K562 (cell line): ENCODE measurements at regions not wholly inside any gene's neighbourhood (a gene's known extent, or its start where the extent isn't known, plus 50 kb on each side); places are given as distances from the start of the nearest gene placed in this dataset.

Experiments used
- ATAC-seq: fragments of 200-7000 bp; cut with Tn5 transposase; 3 replicates; pipeline ENCODE4 v1.9.1; 2020; ENCODE audit warnings: moderate library complexity
- BruUV-seq: library from RNA; stranded (reverse); fragments of 400-500 nt; replicated peaks from 2 replicates; lab custom pipeline; 2021; lab: Mats Ljungman, UMichigan
- CTCF ChIA-PET: fragments of 300-600 bp; formaldehyde crosslinking; extraction: SDS; loops from one replicate; lab custom pipeline; 2021; ENCODE audit warnings: low intra/inter-chr PET ratio; lab: Yijun Ruan, JAX
- POLR2A ChIA-PET: fragments of 300-600, 350-650 bp; sonication (Branson Sonifier 250); formaldehyde crosslinking; extraction: SDS; loops from one replicate; lab custom pipeline; 2021; ENCODE audit warnings: antibody characterized with exemption, inconsistent platforms; lab: Yijun Ruan, JAX
- DNase-seq, 4 experiments: peaks; one replicate each; pipeline versions ENCODE4 v3.0.0 to v3.0.0-alpha.2; 2011 to 2018; ENCODE audit warnings: low spot score in 3 of 4, mixed read lengths in 3 of 4; ENCODE audit errors: extremely low read depth in 1 of 4
- FAIRE-seq: peaks from 2 replicates; lab custom pipeline; 2011; peaks lifted over from hg19 to GRCh38; lab: Jason Lieb, UNC
- H2AFZ ChIP-seq: 2 replicates; pipeline ENCODE4 v1.6.0; 2011; ENCODE audit warnings: low read depth, low read length, control low read depth, inconsistent platforms
- H3K27ac ChIP-seq: fragments of 200-600 bp; 3 replicates; pipeline ENCODE4 v1.8.0; 2011; ENCODE audit warnings: low read depth, mild to moderate bottlenecking, control low read depth, inconsistent platforms, low read length, moderate library complexity, mixed read lengths; ENCODE audit errors: extremely low read depth
- H3K27me3 ChIP-seq, 2 experiments: fragments of 300-600 bp in 1 of 2; 2 replicates in 1 of 2; 3 replicates in 1 of 2; pipeline versions ENCODE4 v1.6.0 to v1.8.0; 2011; ENCODE audit warnings: inconsistent platforms in 2 of 2, low read length in 2 of 2, mild to moderate bottlenecking in 1 of 2, mixed read lengths in 1 of 2, moderate library complexity in 1 of 2; ENCODE audit not compliant: control insufficient read depth in 2 of 2, insufficient read depth in 2 of 2
- H3K36me3 ChIP-seq: fragments of 300-600 bp; 3 replicates; pipeline ENCODE4 v1.8.0; 2011; ENCODE audit warnings: mild to moderate bottlenecking, low read length, inconsistent platforms; ENCODE audit not compliant: control insufficient read depth, insufficient read depth
- H3K4me1 ChIP-seq, 2 experiments: fragments of 200-600 bp in 1 of 2; replicated peaks in 1 of 2; 2 replicates in 1 of 2; 3 replicates in 1 of 2; pipeline versions ENCODE4 v1.5.1 to v1.8.0; 2011; ENCODE audit warnings: inconsistent platforms in 2 of 2, low read length in 2 of 2, mild to moderate bottlenecking in 1 of 2, mixed read lengths in 1 of 2, moderate library complexity in 1 of 2; ENCODE audit not compliant: control insufficient read depth in 2 of 2, insufficient read depth in 2 of 2
- H3K4me2 ChIP-seq: 2 replicates; pipeline ENCODE4 v1.6.1; 2011; ENCODE audit warnings: low read length, control low read depth, inconsistent platforms, mixed read lengths; ENCODE audit not compliant: insufficient read depth
- H3K4me3 ChIP-seq: fragments of 200-600 bp; sonication (generic), shearing (Covaris generic); 2 replicates; pipeline ENCODE4 v1.5.1; 2016; ENCODE audit warnings: control low read depth, inconsistent platforms
- H3K79me2 ChIP-seq: fragments of 200-600 bp; 3 replicates; pipeline ENCODE4 v1.8.0; 2011; ENCODE audit warnings: low read length, inconsistent platforms; ENCODE audit not compliant: control insufficient read depth, insufficient read depth
- H3K9ac ChIP-seq, 2 experiments: 2 replicates each; pipeline versions ENCODE4 v1.6.0 to v1.6.1; 2011; ENCODE audit warnings: low read depth in 2 of 2, low read length in 2 of 2, control low read depth in 1 of 2, inconsistent platforms in 1 of 2, mild to moderate bottlenecking in 1 of 2, mixed read lengths in 1 of 2; ENCODE audit not compliant: insufficient read depth in 1 of 2
- H3K9me1 ChIP-seq: one replicate; pipeline ENCODE4 v1.6.0; 2011; ENCODE audit warnings: inconsistent platforms, mild to moderate bottlenecking, low read length, moderate library complexity; ENCODE audit not compliant: control insufficient read depth, insufficient read depth
- H3K9me3 ChIP-seq: replicated peaks from 2 replicates; pipeline ENCODE4 v1.5.1; 2011; ENCODE audit warnings: low read depth, low read length, inconsistent platforms; ENCODE audit not compliant: control insufficient read depth, insufficient read depth
- H4K20me1 ChIP-seq: replicated peaks from 2 replicates; pipeline ENCODE4 v1.6.1; 2011; ENCODE audit warnings: low read length, inconsistent platforms, mixed read lengths; ENCODE audit not compliant: control insufficient read depth, insufficient read depth
- DLX4 ChIP-seq: fragments of 250-450 bp; sonication (Bioruptor Pico); IDR thresholded peaks from 2 replicates; pipeline ENCODE4 v1.6.1; 2021; ENCODE audit warnings: mild to moderate bottlenecking
- DPF2 ChIP-seq: fragments of 450-650 bp; IDR thresholded peaks from 2 replicates; pipeline ENCODE4 v1.6.1; 2016
- E4F1 ChIP-seq: fragments of 250-450 bp; sonication (Bioruptor Pico); IDR thresholded peaks from 2 replicates; pipeline ENCODE4 v1.5.0; 2021; ENCODE audit warnings: mild to moderate bottlenecking, borderline replicate concordance
- IRF2 ChIP-seq: sonication (generic); formaldehyde crosslinking; IDR thresholded peaks from 2 replicates; pipeline ENCODE4 v1.8.1; 2022; ENCODE audit warnings: mild to moderate bottlenecking, missing genetic modification reagents
- KAT2B ChIP-seq: IDR thresholded peaks from one replicate; pipeline ENCODE4 v1.6.1; 2012; ENCODE audit warnings: low read depth, mild to moderate bottlenecking, control low read depth, inconsistent platforms, low read length, moderate library complexity
- KDM1A ChIP-seq, 2 experiments: fragments of 450-650 bp; IDR thresholded peaks; 2 replicates each; pipeline ENCODE4 v1.6.1; 2016; ENCODE audit warnings: mild to moderate bottlenecking in 2 of 2
- NCOA6 ChIP-seq: fragments of 450-650 bp; IDR thresholded peaks from 2 replicates; pipeline ENCODE4 v1.6.1; 2017; ENCODE audit warnings: mild to moderate bottlenecking
- NFRKB ChIP-seq: fragments of 450-650 bp; IDR thresholded peaks from 2 replicates; pipeline ENCODE4 v1.6.1; 2016; ENCODE audit warnings: low read depth
- POLR3A ChIP-seq: IDR thresholded peaks from 2 replicates; pipeline ENCODE4 v1.6.1; 2011; ENCODE audit warnings: borderline replicate concordance, mild to moderate bottlenecking, moderate library complexity; ENCODE audit not compliant: insufficient read length, insufficient read depth; ENCODE audit errors: extremely low read depth
- SMARCC2 ChIP-seq: fragments of 450-650 bp; IDR thresholded peaks from 2 replicates; pipeline ENCODE4 v1.6.1; 2017; ENCODE audit warnings: antibody characterized with exemption, moderate library complexity, mild to moderate bottlenecking, low read depth
- SP2 ChIP-seq: IDR thresholded peaks from 2 replicates; pipeline ENCODE4 v1.6.1; 2011; ENCODE audit warnings: mild to moderate bottlenecking, low read depth, low read length, moderate library complexity; ENCODE audit not compliant: poor library complexity, severe bottlenecking; ENCODE audit errors: extremely low read depth
- TEAD1 ChIP-seq, 2 experiments: fragments of 450-650 bp in 1 of 2; sonication (generic) in 1 of 2; formaldehyde crosslinking; IDR thresholded peaks; 2 replicates each; pipeline versions ENCODE4 v1.4.0 to v1.8.0; 2020 to 2022; ENCODE audit warnings: mild to moderate bottlenecking in 2 of 2, missing genetic modification reagents in 1 of 2
- TEAD2 ChIP-seq: fragments of 450-650 bp; IDR thresholded peaks from 2 replicates; pipeline ENCODE4 v1.6.1; 2016; ENCODE audit warnings: missing genetic modification characterization, control low read depth, missing compliant biosample characterization
- ZNF41 ChIP-seq: fragments of 250-450 bp; sonication (Bioruptor Pico); conservative IDR thresholded peaks from 2 replicates; pipeline ENCODE4 v1.4.0; 2020; ENCODE audit warnings: mild to moderate bottlenecking
- WGBS: fragments of 100-300 bp; shearing (Covaris generic); methylation state at CpG from one replicate; pipeline ENCODE4 v1.1.6; 2016; ENCODE audit warnings: low coverage, mixed read lengths; ENCODE audit not compliant: insufficient coverage; ENCODE audit errors: missing lambda C conversion rate; 5-methylcytosine and 5-hydroxymethylcytosine counted together
- in situ Hi-C: fragments of 300-500 bp; cut with MboI; formaldehyde crosslinking; loops from 4 replicates; pipeline ENCODE4 v1.15.0; 2018; ENCODE audit warnings: inconsistent platforms, mixed read lengths
- intact Hi-C: fragments of 100-400 bp; cut with micrococcal nuclease; formaldehyde crosslinking; loops from 2 replicates; pipeline ENCODE4 v1.14.2; 2022
- TF ChIP-seq, protein P1 (sequence below): fragments of 250-450 bp; sonication (Bioruptor Pico); IDR thresholded peaks from 2 replicates; pipeline ENCODE4 v1.5.0; 2020; ENCODE audit warnings: mild to moderate bottlenecking

DNA sequence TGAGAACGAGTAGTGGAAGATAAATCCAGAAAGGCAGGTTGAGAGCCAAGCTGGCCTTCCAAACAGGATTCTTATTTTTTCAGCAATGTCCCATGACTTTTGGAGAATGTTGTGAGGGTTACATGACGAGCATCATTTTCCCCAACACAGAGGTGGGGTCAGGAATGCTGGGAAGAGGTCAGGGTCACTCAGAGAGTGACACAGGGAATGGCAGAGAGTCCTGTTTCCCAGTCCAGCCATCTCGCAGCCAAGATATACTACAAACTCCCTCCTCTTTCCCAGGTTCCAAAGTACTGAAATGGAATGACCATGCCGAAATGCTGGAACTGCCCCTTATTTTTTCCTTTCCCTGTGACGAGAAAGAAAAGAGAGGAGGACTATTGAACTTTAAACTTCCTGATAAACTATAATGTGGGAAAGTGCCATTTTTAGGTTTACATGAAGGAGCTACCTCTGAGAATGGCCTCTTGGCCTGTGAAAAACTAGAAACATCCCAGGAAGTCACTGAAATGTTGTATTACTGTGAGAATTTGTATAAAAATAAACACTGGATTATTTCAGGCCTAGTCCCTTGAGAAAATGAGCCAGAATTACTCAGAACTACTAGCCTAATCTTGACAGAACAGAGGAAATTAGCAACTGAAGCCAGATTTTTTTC is 420.4 kb downstream of the CETN3 start:
- Histone ChIP-seq H3K79me2 (no peaks in the 10 kb centered on the region), H3K27me3 (no peaks in the 10 kb centered on the region), H3K9me1 (no peaks in the 10 kb centered on the region), H4K20me1 (no peaks in the 10 kb centered on the region), H2AFZ (no peak overlapping the region), H3K4me1 (no peaks in the 10 kb centered on the region), H3K36me3 (no peaks in the 10 kb centered on the region), H3K9me3 (no peaks in the 10 kb centered on the region), H3K4me2 (no peak overlapping the region), H3K27ac (no peak overlapping the region), H3K4me3 (no peak overlapping the region), H3K9ac (no peak overlapping the region)
- intact Hi-C loops: no loop called here
- ATAC-seq (no peak), FAIRE-seq (no peak), DNase-seq (no peak)
- in situ Hi-C loops: no loop called here
- TF ChIP-seq KDM1A (IDR thresholded peaks at IDR 0.05) (no peak), SMARCC2 (no peak), NFRKB (no peak), ZNF41 (CRISPR knock-in tag) (no peak), E4F1 (CRISPR knock-in tag) (no peak), IRF2 (CRISPR knock-in tag) (no peak), TEAD1 (CRISPR knock-in tag; IDR thresholded peaks at IDR 0.05) (no peak), DLX4 (CRISPR knock-in tag) (no peak), POLR3A (no peak), SP2 (no peak), NCOA6 (no peak), DPF2 (no peak), TEAD2 (tag) (no peak), KAT2B (no peak)
- TF ChIP-seq, protein P1, sequence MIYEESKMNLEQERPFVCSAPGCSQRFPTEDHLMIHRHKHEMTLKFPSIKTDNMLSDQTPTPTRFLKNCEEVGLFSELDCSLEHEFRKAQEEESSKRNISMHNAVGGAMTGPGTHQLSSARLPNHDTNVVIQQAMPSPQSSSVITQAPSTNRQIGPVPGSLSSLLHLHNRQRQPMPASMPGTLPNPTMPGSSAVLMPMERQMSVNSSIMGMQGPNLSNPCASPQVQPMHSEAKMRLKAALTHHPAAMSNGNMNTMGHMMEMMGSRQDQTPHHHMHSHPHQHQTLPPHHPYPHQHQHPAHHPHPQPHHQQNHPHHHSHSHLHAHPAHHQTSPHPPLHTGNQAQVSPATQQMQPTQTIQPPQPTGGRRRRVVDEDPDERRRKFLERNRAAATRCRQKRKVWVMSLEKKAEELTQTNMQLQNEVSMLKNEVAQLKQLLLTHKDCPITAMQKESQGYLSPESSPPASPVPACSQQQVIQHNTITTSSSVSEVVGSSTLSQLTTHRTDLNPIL (CRISPR knock-in tag): no peak
- no TSS peak for BruUV-seq
- POLR2A ChIA-PET: no interaction called here
- 0% methylated on average over 4 of the region's 5 CpGs for WGBS
- CTCF ChIA-PET: no interaction called here
